ENCODE measurements at regions not wholly inside any gene's neighbourhood (a gene's known extent, or its start where the extent isn't known, plus 50 kb on each side); places are given as distances from the start of the nearest gene placed in this dataset.

- FAIRE-seq (no peak), DNase-seq (ENCODE audit: insufficient read length, low spot score) (no peak)
These were observed 141.1 kb upstream of the SMIM23 start for GRCh38 chr5:171644536-171644935.

- no peak for DNase-seq (ENCODE audit: insufficient read length, low spot score)
These were observed 139.2 kb upstream of the SMIM23 start for GRCh38 chr5:171646102-171647042.

GRCh38 chr5:171647043-171647903, 138.3 kb upstream of the SMIM23 start:
- FAIRE-seq, result no peak

More at GRCh38 chr5:171646102-171647042, 139.2 kb upstream of the SMIM23 start:
- FAIRE-seq, result no peak

GRCh38 chr5:171647904-171648260, 137.7 kb upstream of the SMIM23 start:
- no peak for DNase-seq (ENCODE audit: insufficient read length, low spot score)
- FAIRE-seq, result no peak

More at GRCh38 chr5:171647043-171647903, 138.3 kb upstream of the SMIM23 start:
- DNase-seq (ENCODE audit: insufficient read length, low spot score), result no peak

- FAIRE-seq (no peak), DNase-seq (ENCODE audit: insufficient read length, low spot score) (no peak)
These were observed 137.1 kb upstream of the SMIM23 start for GRCh38 chr5:171648279-171649074.

DNA sequence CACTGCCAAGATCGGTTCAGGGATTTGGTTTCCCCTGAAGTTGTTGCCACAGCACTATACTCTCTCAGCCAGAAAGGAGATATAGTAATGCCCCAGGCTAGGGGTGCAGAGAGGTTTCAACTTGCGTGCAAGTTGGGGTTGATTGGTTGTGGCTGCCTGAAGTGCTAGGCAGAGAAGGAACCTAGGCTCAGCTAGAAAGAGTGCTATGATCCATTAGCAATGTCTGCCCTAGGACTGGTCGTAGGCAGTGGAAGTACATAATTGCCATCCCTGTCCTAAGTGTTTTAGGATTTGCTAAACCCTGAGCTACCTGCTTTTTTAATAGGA, 136.6 kb upstream of the SMIM23 start:
- DNase-seq (ENCODE audit: insufficient read length, low spot score) (no peak), FAIRE-seq (no peak)

GRCh38 chr5:171650597-171650996, 135.0 kb upstream of the SMIM23 start:
- FAIRE-seq, result no peak
- no peak for DNase-seq (ENCODE audit: insufficient read length, low spot score)

DNA sequence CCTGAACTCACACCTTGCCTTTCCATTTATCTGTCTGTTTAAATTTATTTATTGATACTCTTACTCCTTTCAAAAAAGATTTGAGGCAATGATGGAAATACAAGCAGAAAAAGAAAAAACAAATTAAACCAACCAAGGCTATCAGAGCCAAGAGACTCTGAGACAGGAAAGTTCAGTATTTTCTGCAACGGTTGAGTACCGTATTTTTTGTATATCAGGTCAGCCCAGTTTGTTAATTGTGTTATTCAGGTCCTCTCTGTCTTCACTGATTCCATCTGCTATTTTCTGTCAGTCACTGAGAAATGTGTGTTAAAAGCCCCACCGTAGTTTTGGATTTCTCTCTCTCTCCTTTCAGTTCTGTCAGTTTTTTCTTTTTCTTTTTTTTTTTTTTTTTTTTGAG, 134.5 kb upstream of the SMIM23 start:
- no peak for DNase-seq (ENCODE audit: insufficient read length, low spot score)
- no peak for FAIRE-seq

- FAIRE-seq, result no peak
- DNase-seq (ENCODE audit: insufficient read length, low spot score), result no peak
These were observed 130.7 kb upstream of the SMIM23 start for GRCh38 chr5:171654881-171655280.

DNA sequence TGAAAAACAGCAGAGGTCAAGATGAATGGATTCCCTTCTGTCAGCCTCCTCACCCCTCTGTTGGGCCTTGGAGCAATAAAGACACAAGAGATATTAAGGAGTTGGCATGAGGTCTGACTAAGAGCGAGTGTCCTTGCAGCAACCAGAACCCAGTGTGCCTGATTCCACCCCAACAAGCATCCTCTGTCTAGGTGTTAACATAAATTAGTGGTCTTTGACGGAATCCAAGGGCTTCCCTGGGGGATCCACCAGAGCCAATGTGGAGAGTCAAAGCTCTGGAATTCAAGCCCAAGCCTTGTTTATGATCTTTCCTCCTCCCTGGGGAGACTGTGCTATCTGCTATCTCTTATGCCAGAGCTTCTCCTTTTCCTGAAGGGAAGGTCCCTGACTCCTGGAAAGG, 128.1 kb upstream of the SMIM23 start:
- FAIRE-seq, result no peak
- no peak for DNase-seq (ENCODE audit: insufficient read length, low spot score)

DNA sequence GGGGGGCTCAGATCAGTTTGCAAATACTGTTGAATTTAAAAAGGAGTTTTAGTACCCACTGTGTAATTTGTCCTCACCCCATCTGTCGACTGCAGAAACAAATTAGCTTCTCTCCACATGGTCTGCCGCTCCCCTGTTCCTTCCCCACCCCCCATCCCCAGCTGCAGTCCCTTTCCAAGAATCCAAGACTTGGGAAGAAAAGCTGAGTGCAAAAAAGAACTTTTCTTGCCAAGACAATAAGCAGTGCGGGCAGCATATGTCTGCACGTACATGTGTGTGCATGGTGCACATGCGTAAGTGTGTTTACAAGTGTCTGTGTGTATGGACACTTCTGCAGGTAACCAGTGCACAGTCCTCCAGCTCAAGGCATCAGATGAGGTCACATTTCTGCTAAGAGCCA, 125.7 kb upstream of the SMIM23 start:
- no peak for DNase-seq (ENCODE audit: insufficient read length, low spot score)
- FAIRE-seq, result no peak

DNA sequence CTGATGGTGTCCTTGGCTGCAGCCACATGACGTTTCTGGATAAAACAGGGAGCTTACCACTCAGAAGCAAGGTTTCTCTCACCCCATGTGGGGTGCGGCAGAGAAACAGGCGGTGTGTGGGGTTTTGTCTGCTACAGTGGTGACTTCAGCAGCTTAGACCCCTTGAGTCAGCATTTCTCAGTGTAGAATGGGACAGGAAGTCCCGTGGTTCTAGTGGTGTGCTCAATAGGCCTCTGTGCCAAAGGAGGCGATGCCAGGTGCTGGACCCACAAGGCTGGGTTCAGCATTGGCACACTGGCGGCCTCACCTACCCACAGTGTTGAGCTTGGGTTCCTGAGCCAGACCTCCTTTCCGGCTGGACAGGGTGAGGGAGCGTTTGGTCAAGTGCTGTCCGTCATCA, 125.2 kb upstream of the SMIM23 start:
- FAIRE-seq, result no peak
- DNase-seq (ENCODE audit: insufficient read length, low spot score), result no peak

- FAIRE-seq (no peak), DNase-seq (ENCODE audit: insufficient read length, low spot score) (no peak)
These were observed 124.5 kb upstream of the SMIM23 start for GRCh38 chr5:171661143-171661542.

- FAIRE-seq, result no peak
- DNase-seq (ENCODE audit: insufficient read length, low spot score), result no peak
These were observed 122.1 kb upstream of the SMIM23 start for GRCh38 chr5:171663311-171664085.

- FAIRE-seq, result no peak
- DNase-seq (ENCODE audit: insufficient read length, low spot score), result no peak
These were observed 121.1 kb upstream of the SMIM23 start for GRCh38 chr5:171664489-171664888.

DNA sequence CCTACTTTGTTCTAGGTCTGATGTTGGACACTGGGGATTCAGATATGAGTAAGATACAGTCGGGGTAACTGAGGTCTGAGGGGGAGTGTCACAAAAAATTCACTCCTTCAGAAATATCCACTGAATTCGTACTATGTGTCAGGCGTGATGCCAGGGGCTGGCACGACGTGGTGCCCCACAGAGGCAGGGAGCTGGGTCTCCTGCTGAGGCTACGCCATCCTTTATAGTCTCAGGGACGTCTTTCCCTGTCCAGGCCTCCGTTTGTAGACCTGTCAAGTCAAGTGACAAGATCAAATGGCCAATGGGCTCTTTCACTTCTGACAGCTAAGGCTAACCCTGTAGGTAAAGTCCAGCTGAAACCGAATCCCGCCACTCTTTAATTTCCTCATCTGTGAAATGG, 118.8 kb upstream of the SMIM23 start:
- no peak for FAIRE-seq
- no peak for DNase-seq (ENCODE audit: insufficient read length, low spot score)

- no peak for FAIRE-seq
These were observed 118.1 kb upstream of the SMIM23 start for GRCh38 chr5:171667341-171668096.

DNA sequence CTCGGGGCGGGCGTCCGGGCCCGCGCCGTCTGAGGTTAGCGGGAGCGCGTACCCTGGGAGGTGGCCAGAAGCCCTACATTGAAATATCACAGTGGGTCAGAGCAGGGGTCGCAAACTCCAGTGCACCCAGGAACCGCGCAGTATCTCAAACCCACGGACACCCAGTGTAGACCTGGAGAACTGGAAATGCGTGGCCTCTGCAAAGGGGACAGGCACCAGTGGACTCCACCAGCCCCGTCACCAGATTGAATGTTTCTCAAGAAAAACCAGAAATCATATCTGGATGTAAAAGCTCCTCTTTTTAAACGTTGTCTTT, 117.6 kb upstream of the SMIM23 start:
- FAIRE-seq (no peak), DNase-seq (ENCODE audit: insufficient read length, low spot score) (no peak)

More at GRCh38 chr5:171667341-171668096, 118.1 kb upstream of the SMIM23 start:
- DNase-seq (ENCODE audit: insufficient read length, low spot score), result no peak

DNA sequence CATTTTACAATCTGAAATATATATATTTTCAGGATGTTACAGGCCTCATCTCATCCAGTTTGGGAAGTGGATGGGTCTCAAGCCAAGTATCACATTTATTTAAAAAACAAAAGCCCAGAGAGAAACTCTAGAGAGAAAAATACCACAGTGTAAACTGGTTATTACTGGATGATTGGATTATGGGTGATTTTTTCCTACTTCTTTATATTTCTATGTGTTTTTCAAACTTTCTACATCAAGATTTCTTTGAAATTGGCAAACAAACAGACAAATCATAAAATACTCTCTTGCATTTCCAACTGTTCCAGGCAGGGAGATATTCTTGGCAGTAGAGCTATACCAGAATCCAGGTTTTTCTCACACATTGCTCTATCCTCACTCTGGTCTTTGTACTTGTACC, 116.0 kb upstream of the SMIM23 start:
- FAIRE-seq, result no peak
- DNase-seq (ENCODE audit: insufficient read length, low spot score), result no peak

DNA sequence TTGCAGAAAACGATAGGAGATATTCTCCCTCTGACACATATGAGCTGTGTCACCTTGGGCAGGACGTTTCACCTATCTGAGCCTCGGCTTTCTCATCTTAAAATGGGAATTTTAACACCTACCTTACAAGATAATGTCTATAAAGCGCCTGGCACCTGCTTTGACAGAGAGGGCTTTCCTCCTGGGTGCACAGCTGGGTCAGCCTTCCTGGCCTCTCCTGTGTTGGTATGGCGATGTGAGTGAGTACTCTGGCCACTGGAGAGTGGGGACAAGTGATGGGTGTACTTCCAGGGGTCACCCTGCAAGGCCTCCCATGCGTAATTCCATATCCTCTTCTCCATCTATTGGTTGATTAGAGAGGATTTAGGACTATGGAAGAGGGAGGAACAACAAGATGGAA, 113.1 kb upstream of the SMIM23 start:
- FAIRE-seq (no peak), DNase-seq (ENCODE audit: insufficient read length, low spot score) (no peak)
